ENCODE measurements at regions not wholly inside any gene's neighbourhood (a gene's known extent, or its start where the extent isn't known, plus 50 kb on each side); places are given as distances from the start of the nearest gene placed in this dataset.
"Not testable (repeated sequence)": the region's sequence is repeated elsewhere in the genome, so short reads cannot be mapped to it uniquely, and the experiment has no call there.

- ATAC-seq (ENCODE audit: low read depth in 2 of 2) (no peak), DNase-seq (no peak)
- no peaks in the 10 kb centered on the region for H3K4me1 ChIP-seq (ENCODE audit: control insufficient read depth, insufficient read depth, low read length, poor library complexity, severe bottlenecking)
- Mint-ChIP-seq H3K4me3 (no peak overlapping the region), H3K9me3 (no peaks in the 10 kb centered on the region), H3K27ac (peak overlapping the region in 1 of 3 donors; percentile 28), H3K4me1 (peaks cover 0 to 9% (median 6%) of the 10 kb centered on the region in 4 donors), H3K36me3 (peaks cover under 1% of the 10 kb centered on the region), H3K27me3 (no peaks in the 10 kb centered on the region)
- H3K4me3 ChIP-seq (ENCODE audit: low read depth, low read length): no peak overlapping the region
- H3K36me3 ChIP-seq (ENCODE audit: control insufficient read depth, insufficient read depth, low read length): no peaks in the 10 kb centered on the region
- no peaks in the 10 kb centered on the region for H3K27me3 ChIP-seq (ENCODE audit: control insufficient read depth, insufficient read depth, low read length)
- H3K27ac ChIP-seq (ENCODE audit: insufficient read depth, low read length, poor library complexity, severe bottlenecking): no peak overlapping the region
- H3K9me3 ChIP-seq (ENCODE audit: control insufficient read depth in 2 of 2, low read length in 2 of 2): no peaks in the 10 kb centered on the region
Measured at GRCh38 chr13:47892374-47892773, 108.7 kb downstream of the SUCLA2 start.

- Mint-ChIP-seq H3K4me3 (peak overlapping the region in 1 of 4 donors; percentile 30), H3K27ac (peak overlapping the region in 1 of 3 donors; percentile 22), H3K36me3 (no peaks in the 10 kb centered on the region), H3K9me3 (no peaks in the 10 kb centered on the region), H3K4me1 (peaks cover 0 to 11% (median 6%) of the 10 kb centered on the region in 4 donors), H3K27me3 (no peaks in the 10 kb centered on the region)
- H3K27ac ChIP-seq (ENCODE audit: insufficient read depth, low read length, poor library complexity, severe bottlenecking): no peak overlapping the region
- H3K4me3 ChIP-seq (ENCODE audit: low read depth, low read length): no peak overlapping the region
- no peaks in the 10 kb centered on the region for H3K36me3 ChIP-seq (ENCODE audit: control insufficient read depth, insufficient read depth, low read length)
- DNase-seq (peak in 1 of 3 donors; percentile 37), ATAC-seq (ENCODE audit: low read depth in 2 of 2) (no peak)
- H3K4me1 ChIP-seq (ENCODE audit: control insufficient read depth, insufficient read depth, low read length, poor library complexity, severe bottlenecking): no peaks in the 10 kb centered on the region
- H3K9me3 ChIP-seq (ENCODE audit: control insufficient read depth in 2 of 2, low read length in 2 of 2): no peaks in the 10 kb centered on the region
- H3K27me3 ChIP-seq (ENCODE audit: control insufficient read depth, insufficient read depth, low read length): no peaks in the 10 kb centered on the region
Measured at GRCh38 chr13:47890146-47890814, 110.8 kb downstream of the SUCLA2 start.

GRCh38 chr13:47886314-47886713 lies 114.8 kb downstream of the SUCLA2 start:
- H3K4me1 ChIP-seq (ENCODE audit: control insufficient read depth, insufficient read depth, low read length, poor library complexity, severe bottlenecking): no peaks in the 10 kb centered on the region
- H3K36me3 ChIP-seq (ENCODE audit: control insufficient read depth, insufficient read depth, low read length): no peaks in the 10 kb centered on the region
- Mint-ChIP-seq H3K27me3 (no peaks in the 10 kb centered on the region), H3K4me3 (no peak overlapping the region), H3K27ac (no peak overlapping the region), H3K4me1 (peaks cover 0 to 11% (median 6%) of the 10 kb centered on the region in 4 donors), H3K9me3 (no peaks in the 10 kb centered on the region), H3K36me3 (no peaks in the 10 kb centered on the region)
- no peak overlapping the region for H3K27ac ChIP-seq (ENCODE audit: insufficient read depth, low read length, poor library complexity, severe bottlenecking)
- no peaks in the 10 kb centered on the region for H3K9me3 ChIP-seq (ENCODE audit: control insufficient read depth in 2 of 2, low read length in 2 of 2)
- DNase-seq (peak in 1 of 3 donors; percentile 86), ATAC-seq (ENCODE audit: low read depth in 2 of 2) (peak in 1 of 2 donors; percentile 22)
- H3K27me3 ChIP-seq (ENCODE audit: control insufficient read depth, insufficient read depth, low read length): no peaks in the 10 kb centered on the region
- no peak overlapping the region for H3K4me3 ChIP-seq (ENCODE audit: low read depth, low read length)

- H3K27me3 Mint-ChIP-seq: peaks cover 3% of the 10 kb centered on the region
- no peaks in the 10 kb centered on the region for H3K36me3 Mint-ChIP-seq
- Histone ChIP-seq H3K36me3 (ENCODE audit: control insufficient read depth, insufficient read depth, low read length) (no peaks in the 10 kb centered on the region), H3K27ac (ENCODE audit: insufficient read depth, low read length, poor library complexity, severe bottlenecking) (no peak overlapping the region), H3K4me1 (ENCODE audit: control insufficient read depth, insufficient read depth, low read length, poor library complexity, severe bottlenecking) (no peaks in the 10 kb centered on the region), H3K4me3 (ENCODE audit: low read depth, low read length) (no peak overlapping the region), H3K9me3 (ENCODE audit: control insufficient read depth in 2 of 2, low read length in 2 of 2) (peaks cover 13 to 23% of the 10 kb centered on the region in 2 experiments), H3K27me3 (ENCODE audit: control insufficient read depth, insufficient read depth, low read length) (no peaks in the 10 kb centered on the region)
- H3K4me1 Mint-ChIP-seq: no peaks in the 10 kb centered on the region
- peaks cover 0 to 22% (median 9%) of the 10 kb centered on the region in 7 donors for H3K9me3 Mint-ChIP-seq
- no peak for ATAC-seq (ENCODE audit: low read depth in 2 of 2)
- no peak overlapping the region for H3K4me3 Mint-ChIP-seq
- H3K27ac Mint-ChIP-seq: no peak overlapping the region
- DNase-seq: no peak
Measured at GRCh38 chr13:47875201-47875600, 125.9 kb downstream of the SUCLA2 start.

GRCh38 chr13:47873987-47874386 lies 127.1 kb downstream of the SUCLA2 start:
- DNase-seq; H3K4me1 Mint-ChIP-seq; H3K4me1 ChIP-seq (ENCODE audit: control insufficient read depth, insufficient read depth, low read length, poor library complexity, severe bottlenecking); H3K4me3 ChIP-seq (ENCODE audit: low read depth, low read length); H3K27ac Mint-ChIP-seq; H3K27me3 Mint-ChIP-seq; H3K36me3 ChIP-seq (ENCODE audit: control insufficient read depth, insufficient read depth, low read length); H3K27me3 ChIP-seq (ENCODE audit: control insufficient read depth, insufficient read depth, low read length); ATAC-seq (ENCODE audit: low read depth in 2 of 2); H3K4me3 Mint-ChIP-seq; H3K36me3 Mint-ChIP-seq; H3K27ac ChIP-seq (ENCODE audit: insufficient read depth, low read length, poor library complexity, severe bottlenecking): not testable (repeated sequence)
- H3K9me3 Mint-ChIP-seq: peaks cover 0 to 22% (median 9%) of the 10 kb centered on the region in 7 donors
- peaks cover 13 to 23% of the 10 kb centered on the region in 2 experiments for H3K9me3 ChIP-seq (ENCODE audit: control insufficient read depth in 2 of 2, low read length in 2 of 2)

GRCh38 chr13:47873319-47873718 lies 127.8 kb downstream of the SUCLA2 start:
- peaks cover 0 to 22% (median 9%) of the 10 kb centered on the region in 7 donors for H3K9me3 Mint-ChIP-seq
- not testable (repeated sequence) for H3K27me3 ChIP-seq (ENCODE audit: control insufficient read depth, insufficient read depth, low read length); DNase-seq; H3K27ac Mint-ChIP-seq; H3K36me3 Mint-ChIP-seq; H3K4me3 ChIP-seq (ENCODE audit: low read depth, low read length); H3K27ac ChIP-seq (ENCODE audit: insufficient read depth, low read length, poor library complexity, severe bottlenecking); H3K27me3 Mint-ChIP-seq; H3K36me3 ChIP-seq (ENCODE audit: control insufficient read depth, insufficient read depth, low read length); H3K4me1 ChIP-seq (ENCODE audit: control insufficient read depth, insufficient read depth, low read length, poor library complexity, severe bottlenecking); H3K4me3 Mint-ChIP-seq; H3K4me1 Mint-ChIP-seq; ATAC-seq (ENCODE audit: low read depth in 2 of 2)
- H3K9me3 ChIP-seq (ENCODE audit: control insufficient read depth in 2 of 2, low read length in 2 of 2): peaks cover 13 to 23% of the 10 kb centered on the region in 2 experiments

GRCh38 chr13:47869776-47870175 lies 131.3 kb downstream of the SUCLA2 start:
- peaks cover 5% of the 10 kb centered on the region for H3K27me3 Mint-ChIP-seq
- no peaks in the 10 kb centered on the region for H3K4me1 ChIP-seq (ENCODE audit: control insufficient read depth, insufficient read depth, low read length, poor library complexity, severe bottlenecking)
- H3K9me3 Mint-ChIP-seq: peaks cover 0 to 20% (median 9%) of the 10 kb centered on the region in 7 donors
- no peaks in the 10 kb centered on the region for H3K36me3 Mint-ChIP-seq
- H3K27me3 ChIP-seq (ENCODE audit: control insufficient read depth, insufficient read depth, low read length): no peaks in the 10 kb centered on the region
- DNase-seq: no peak
- H3K9me3 ChIP-seq (ENCODE audit: control insufficient read depth in 2 of 2, low read length in 2 of 2): peaks cover 10 to 18% of the 10 kb centered on the region in 2 experiments
- no peak overlapping the region for H3K4me3 Mint-ChIP-seq
- no peak overlapping the region for H3K27ac ChIP-seq (ENCODE audit: insufficient read depth, low read length, poor library complexity, severe bottlenecking)
- H3K4me3 ChIP-seq (ENCODE audit: low read depth, low read length): no peak overlapping the region
- no peak overlapping the region for H3K27ac Mint-ChIP-seq
- H3K4me1 Mint-ChIP-seq: no peaks in the 10 kb centered on the region
- ATAC-seq (ENCODE audit: low read depth in 2 of 2): no peak
- H3K36me3 ChIP-seq (ENCODE audit: control insufficient read depth, insufficient read depth, low read length): no peaks in the 10 kb centered on the region

- no peaks in the 10 kb centered on the region for H3K4me1 Mint-ChIP-seq
- no peaks in the 10 kb centered on the region for H3K36me3 ChIP-seq (ENCODE audit: control insufficient read depth, insufficient read depth, low read length)
- peaks cover 0 to 7% (median 0%) of the 10 kb centered on the region in 7 donors for H3K9me3 Mint-ChIP-seq
- no peak overlapping the region for H3K27ac Mint-ChIP-seq
- ATAC-seq (ENCODE audit: low read depth in 2 of 2): no peak
- no peak overlapping the region for H3K27ac ChIP-seq (ENCODE audit: insufficient read depth, low read length, poor library complexity, severe bottlenecking)
- H3K27me3 ChIP-seq (ENCODE audit: control insufficient read depth, insufficient read depth, low read length): peaks cover 5% of the 10 kb centered on the region
- H3K9me3 ChIP-seq (ENCODE audit: control insufficient read depth in 2 of 2, low read length in 2 of 2): no peaks in the 10 kb centered on the region
- H3K4me1 ChIP-seq (ENCODE audit: control insufficient read depth, insufficient read depth, low read length, poor library complexity, severe bottlenecking): no peaks in the 10 kb centered on the region
- no peak for DNase-seq
- H3K36me3 Mint-ChIP-seq: peaks cover 4% of the 10 kb centered on the region
- no peak overlapping the region for H3K4me3 ChIP-seq (ENCODE audit: low read depth, low read length)
- H3K27me3 Mint-ChIP-seq: peaks cover 5% of the 10 kb centered on the region
- no peak overlapping the region for H3K4me3 Mint-ChIP-seq
Measured at GRCh38 chr13:47865883-47866282, 135.2 kb downstream of the SUCLA2 start.

Measured in CD4-positive, CD25-positive, alpha-beta regulatory T cell (primary cell).